GM23338 (cell line): ENCODE measurements at regions not wholly inside any gene's neighbourhood (a gene's known extent, or its start where the extent isn't known, plus 50 kb on each side); places are given as distances from the start of the nearest gene placed in this dataset.

ENCODE experiments used
- ATAC-seq: fragments of 200-7000 bp; cut with Tn5 transposase; 3 replicates; pipeline ENCODE4 v1.9.1; 2020
- DNase-seq: peaks from one replicate; pipeline ENCODE4 v3.0.0-alpha.2; 2015; ENCODE audit warnings: low spot score
- H2AFZ ChIP-seq: fragments of 200-600 bp; sonication (generic); 2 replicates; pipeline ENCODE4 v1.8.0; 2016; ENCODE audit warnings: antibody characterized with exemption, mild to moderate bottlenecking, moderate library complexity
- H3F3A ChIP-seq: fragments of 200-600 bp; sonication (generic); replicated peaks from 2 replicates; pipeline ENCODE4 v1.8.0; 2017; ENCODE audit warnings: antibody characterized with exemption, mixed run types, low read depth
- H3K27ac ChIP-seq: fragments of 200-600 bp; sonication (generic); 2 replicates; pipeline ENCODE4 v1.6.1; 2016; ENCODE audit warnings: low read depth
- H3K27me3 ChIP-seq: fragments of 200-600 bp; sonication (generic); 2 replicates; pipeline ENCODE4 v1.8.0; 2016; ENCODE audit warnings: mild to moderate bottlenecking, mixed run types, moderate library complexity; ENCODE audit not compliant: insufficient read depth
- H3K36me3 ChIP-seq: fragments of 200-600 bp; sonication (generic); 2 replicates; pipeline ENCODE4 v1.8.0; 2016; ENCODE audit warnings: mild to moderate bottlenecking; ENCODE audit not compliant: insufficient read depth
- H3K4me1 ChIP-seq: fragments of 200-600 bp; sonication (generic); 2 replicates; pipeline ENCODE4 v1.8.0; 2016; ENCODE audit warnings: mild to moderate bottlenecking, moderate library complexity; ENCODE audit not compliant: insufficient read depth
- H3K4me2 ChIP-seq: fragments of 200-600 bp; sonication (generic); 2 replicates; pipeline ENCODE4 v1.7.1; 2017; ENCODE audit warnings: mixed run types
- H3K4me3 ChIP-seq: fragments of 200-600 bp; sonication (generic); 2 replicates; pipeline ENCODE4 v1.6.1; 2016; ENCODE audit warnings: mixed run types
- H3K79me2 ChIP-seq: fragments of 200-600 bp; sonication (generic); replicated peaks from 2 replicates; pipeline ENCODE4 v1.8.0; 2017; ENCODE audit warnings: mild to moderate bottlenecking; ENCODE audit not compliant: insufficient read depth
- H3K9me2 ChIP-seq: fragments of 200-600 bp; sonication (generic); 2 replicates; pipeline ENCODE4 v1.8.0; 2017; ENCODE audit not compliant: insufficient read depth
- H4K20me1 ChIP-seq: fragments of 200-600 bp; sonication (generic); replicated peaks from 2 replicates; pipeline ENCODE4 v1.8.0; 2017; ENCODE audit warnings: mild to moderate bottlenecking; ENCODE audit not compliant: insufficient read depth
- H3K27ac Mint-ChIP-seq: 2 replicates; pipeline ENCODE4 v1.8.0; 2020; ENCODE audit warnings: inconsistent platforms, mild to moderate bottlenecking, moderate library complexity, mixed read lengths
- H3K27me3 Mint-ChIP-seq: 3 replicates; pipeline ENCODE4 v1.8.0; 2022; ENCODE audit warnings: low read depth, mild to moderate bottlenecking, moderate library complexity, mixed read lengths, inconsistent platforms; ENCODE audit not compliant: insufficient read depth, poor library complexity
- H3K36me3 Mint-ChIP-seq: 3 replicates; pipeline ENCODE4 v1.8.0; 2021; ENCODE audit warnings: low read depth, mild to moderate bottlenecking, inconsistent platforms, moderate library complexity, mixed read lengths
- H3K4me1 Mint-ChIP-seq: 3 replicates; pipeline ENCODE4 v1.8.0; 2020; ENCODE audit warnings: mild to moderate bottlenecking, inconsistent platforms, mixed read lengths
- H3K4me3 Mint-ChIP-seq: 3 replicates; pipeline ENCODE4 v1.8.0; 2021; ENCODE audit warnings: moderate library complexity, mild to moderate bottlenecking, inconsistent platforms, mixed read lengths
- H3K9me3 Mint-ChIP-seq: 3 replicates; pipeline ENCODE4 v1.8.0; 2020; ENCODE audit warnings: moderate library complexity, mild to moderate bottlenecking, inconsistent platforms, mixed read lengths
- CREB1 ChIP-seq: fragments of 250-450 bp; sonication (Bioruptor Pico); IDR thresholded peaks from 2 replicates; pipeline ENCODE4 v1.5.0; 2020; ENCODE audit warnings: low read depth, mild to moderate bottlenecking, moderate library complexity
- EZH2 ChIP-seq: fragments of 200-600 bp; sonication (generic); IDR thresholded peaks from one replicate; pipeline ENCODE4 v1.8.0; 2017; ENCODE audit warnings: antibody characterized with exemption, mild to moderate bottlenecking, low read depth; ENCODE audit not compliant: unreplicated experiment
- EZH2phosphoT487 ChIP-seq: fragments of 200-600 bp; sonication (generic); IDR thresholded peaks from one replicate; pipeline ENCODE4 v1.8.1; 2018; ENCODE audit warnings: antibody characterized with exemption; ENCODE audit not compliant: unreplicated experiment
- JUNB ChIP-seq: IDR thresholded peaks from one replicate; pipeline ENCODE4 v1.6.1; 2016; ENCODE audit warnings: antibody characterized with exemption; ENCODE audit not compliant: unreplicated experiment
- NANOG ChIP-seq: IDR thresholded peaks from 2 replicates; pipeline ENCODE4 v1.6.1; 2016; ENCODE audit warnings: antibody characterized with exemption, borderline replicate concordance
- POLR2AphosphoS5 ChIP-seq: IDR thresholded peaks from 2 replicates; pipeline ENCODE4 v1.6.1; 2016; ENCODE audit warnings: antibody characterized with exemption, low read depth
- STAT1 ChIP-seq: IDR thresholded peaks from one replicate; pipeline ENCODE4 v1.6.1; 2016; ENCODE audit warnings: antibody characterized with exemption; ENCODE audit not compliant: unreplicated experiment
- ZNF114 ChIP-seq: fragments of 250-450 bp; sonication (Bioruptor Pico); IDR thresholded peaks from 2 replicates; pipeline ENCODE4 v1.5.0; 2020; ENCODE audit warnings: mild to moderate bottlenecking, moderate library complexity
- ZNF331 ChIP-seq: fragments of 250-450 bp; sonication (Bioruptor Pico); IDR thresholded peaks from 2 replicates; pipeline ENCODE4 v1.5.0; 2020; ENCODE audit warnings: low read depth, mild to moderate bottlenecking, moderate library complexity
- TF ChIP-seq, protein P1 (sequence below), 2 experiments: fragments of 200-600 bp in 1 of 2; sonication (generic) in 1 of 2; conservative IDR thresholded peaks; 2 replicates each; pipeline versions ENCODE4 v1.5.1 to v1.6.1; 2016 to 2017; ENCODE audit warnings: antibody characterized with exemption in 2 of 2, low read depth in 2 of 2, mild to moderate bottlenecking in 2 of 2, moderate library complexity in 1 of 2
- TF ChIP-seq, protein P2 (sequence below): IDR thresholded peaks from one replicate; pipeline ENCODE4 v1.6.1; 2018; ENCODE audit warnings: antibody characterized with exemption; ENCODE audit not compliant: unreplicated experiment
- TF ChIP-seq, protein P3 (sequence below): IDR thresholded peaks from 2 replicates; pipeline ENCODE4 v1.6.1; 2016; ENCODE audit warnings: antibody characterized with exemption

DNA sequence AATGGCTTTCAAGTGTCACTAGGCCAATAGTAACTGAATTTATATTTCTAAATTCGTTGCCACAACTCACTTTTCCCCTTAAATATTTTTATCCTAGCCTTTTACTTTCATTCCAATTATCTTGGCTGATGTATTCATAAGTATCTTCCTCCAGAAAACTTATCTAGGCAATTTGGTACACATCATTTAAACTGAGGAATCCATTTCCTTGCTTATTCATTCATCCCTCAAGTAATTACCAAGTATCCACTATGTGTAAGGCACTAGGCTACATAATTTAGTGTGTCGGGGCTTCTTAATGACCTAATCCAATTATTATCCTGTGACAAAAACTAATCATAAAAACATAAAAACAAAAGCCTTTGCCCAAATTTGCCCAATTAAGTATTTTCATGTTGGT lies 258.3 kb upstream of the TCF21 start:
- Mint-ChIP-seq H3K9me3 (no peaks in the 10 kb centered on the region), H3K36me3 (no peaks in the 10 kb centered on the region), H3K4me3 (no peak overlapping the region), H3K4me1 (no peaks in the 10 kb centered on the region), H3K27ac (no peak overlapping the region), H3K27me3 (no peaks in the 10 kb centered on the region)
- Histone ChIP-seq H3K4me2 (no peak overlapping the region), H3K4me1 (no peaks in the 10 kb centered on the region), H3F3A (no peaks in the 10 kb centered on the region), H3K79me2 (no peaks in the 10 kb centered on the region), H3K27me3 (no peaks in the 10 kb centered on the region), H4K20me1 (no peaks in the 10 kb centered on the region), H3K36me3 (no peaks in the 10 kb centered on the region), H3K9me2 (peaks cover 2% of the 10 kb centered on the region; the same call in 1 of the 2 replicates), H2AFZ (no peak overlapping the region), H3K27ac (no peak overlapping the region), H3K4me3 (no peak overlapping the region)
- no peak for ATAC-seq
- DNase-seq: no peak
- no peak for TF ChIP-seq ZNF114

DNA sequence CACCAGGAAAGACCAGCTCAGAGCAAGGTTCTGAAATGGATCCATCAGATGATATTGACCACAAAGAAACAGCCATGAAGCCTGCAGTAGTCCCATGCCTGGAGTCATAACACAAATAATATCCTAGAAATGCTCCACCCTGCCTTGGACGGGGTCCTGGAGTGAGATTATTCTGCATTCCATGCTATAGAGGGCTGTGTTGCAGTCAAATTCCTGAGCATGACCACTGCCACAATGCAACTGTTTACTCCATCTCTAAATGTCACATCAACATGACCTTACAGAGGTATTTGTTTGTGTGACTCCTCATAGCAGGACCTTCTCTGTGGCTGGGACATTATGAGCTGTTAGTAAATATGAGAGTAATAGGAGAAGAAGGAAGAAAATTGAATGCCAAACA lies 257.5 kb upstream of the TCF21 start:
- Mint-ChIP-seq H3K27me3 (no peaks in the 10 kb centered on the region), H3K4me3 (no peak overlapping the region), H3K4me1 (no peaks in the 10 kb centered on the region), H3K9me3 (no peaks in the 10 kb centered on the region), H3K36me3 (no peaks in the 10 kb centered on the region), H3K27ac (no peak overlapping the region)
- Histone ChIP-seq H3K4me1 (no peaks in the 10 kb centered on the region), H3K4me3 (no peak overlapping the region), H3K9me2 (peaks cover 2% of the 10 kb centered on the region; the same call in 1 of the 2 replicates), H4K20me1 (no peaks in the 10 kb centered on the region), H3K27ac (no peak overlapping the region), H3K27me3 (no peaks in the 10 kb centered on the region), H3K4me2 (no peak overlapping the region), H2AFZ (no peak overlapping the region), H3K36me3 (no peaks in the 10 kb centered on the region), H3K79me2 (no peaks in the 10 kb centered on the region), H3F3A (no peaks in the 10 kb centered on the region)
- DNase-seq (no peak), ATAC-seq (no peak)
- TF ChIP-seq, protein P1, sequence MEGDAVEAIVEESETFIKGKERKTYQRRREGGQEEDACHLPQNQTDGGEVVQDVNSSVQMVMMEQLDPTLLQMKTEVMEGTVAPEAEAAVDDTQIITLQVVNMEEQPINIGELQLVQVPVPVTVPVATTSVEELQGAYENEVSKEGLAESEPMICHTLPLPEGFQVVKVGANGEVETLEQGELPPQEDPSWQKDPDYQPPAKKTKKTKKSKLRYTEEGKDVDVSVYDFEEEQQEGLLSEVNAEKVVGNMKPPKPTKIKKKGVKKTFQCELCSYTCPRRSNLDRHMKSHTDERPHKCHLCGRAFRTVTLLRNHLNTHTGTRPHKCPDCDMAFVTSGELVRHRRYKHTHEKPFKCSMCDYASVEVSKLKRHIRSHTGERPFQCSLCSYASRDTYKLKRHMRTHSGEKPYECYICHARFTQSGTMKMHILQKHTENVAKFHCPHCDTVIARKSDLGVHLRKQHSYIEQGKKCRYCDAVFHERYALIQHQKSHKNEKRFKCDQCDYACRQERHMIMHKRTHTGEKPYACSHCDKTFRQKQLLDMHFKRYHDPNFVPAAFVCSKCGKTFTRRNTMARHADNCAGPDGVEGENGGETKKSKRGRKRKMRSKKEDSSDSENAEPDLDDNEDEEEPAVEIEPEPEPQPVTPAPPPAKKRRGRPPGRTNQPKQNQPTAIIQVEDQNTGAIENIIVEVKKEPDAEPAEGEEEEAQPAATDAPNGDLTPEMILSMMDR (conservative IDR thresholded peaks at IDR 0.05; ENCODE audit: low read depth in 2 of 2): no peak
- no peak for TF ChIP-seq ZNF331 (CRISPR knock-in tag)
- TF ChIP-seq STAT1: no peak
- TF ChIP-seq JUNB: no peak
- no peak for TF ChIP-seq CREB1
- TF ChIP-seq NANOG: no peak
- no peak for TF ChIP-seq EZH2phosphoT487
- TF ChIP-seq, protein P2, sequence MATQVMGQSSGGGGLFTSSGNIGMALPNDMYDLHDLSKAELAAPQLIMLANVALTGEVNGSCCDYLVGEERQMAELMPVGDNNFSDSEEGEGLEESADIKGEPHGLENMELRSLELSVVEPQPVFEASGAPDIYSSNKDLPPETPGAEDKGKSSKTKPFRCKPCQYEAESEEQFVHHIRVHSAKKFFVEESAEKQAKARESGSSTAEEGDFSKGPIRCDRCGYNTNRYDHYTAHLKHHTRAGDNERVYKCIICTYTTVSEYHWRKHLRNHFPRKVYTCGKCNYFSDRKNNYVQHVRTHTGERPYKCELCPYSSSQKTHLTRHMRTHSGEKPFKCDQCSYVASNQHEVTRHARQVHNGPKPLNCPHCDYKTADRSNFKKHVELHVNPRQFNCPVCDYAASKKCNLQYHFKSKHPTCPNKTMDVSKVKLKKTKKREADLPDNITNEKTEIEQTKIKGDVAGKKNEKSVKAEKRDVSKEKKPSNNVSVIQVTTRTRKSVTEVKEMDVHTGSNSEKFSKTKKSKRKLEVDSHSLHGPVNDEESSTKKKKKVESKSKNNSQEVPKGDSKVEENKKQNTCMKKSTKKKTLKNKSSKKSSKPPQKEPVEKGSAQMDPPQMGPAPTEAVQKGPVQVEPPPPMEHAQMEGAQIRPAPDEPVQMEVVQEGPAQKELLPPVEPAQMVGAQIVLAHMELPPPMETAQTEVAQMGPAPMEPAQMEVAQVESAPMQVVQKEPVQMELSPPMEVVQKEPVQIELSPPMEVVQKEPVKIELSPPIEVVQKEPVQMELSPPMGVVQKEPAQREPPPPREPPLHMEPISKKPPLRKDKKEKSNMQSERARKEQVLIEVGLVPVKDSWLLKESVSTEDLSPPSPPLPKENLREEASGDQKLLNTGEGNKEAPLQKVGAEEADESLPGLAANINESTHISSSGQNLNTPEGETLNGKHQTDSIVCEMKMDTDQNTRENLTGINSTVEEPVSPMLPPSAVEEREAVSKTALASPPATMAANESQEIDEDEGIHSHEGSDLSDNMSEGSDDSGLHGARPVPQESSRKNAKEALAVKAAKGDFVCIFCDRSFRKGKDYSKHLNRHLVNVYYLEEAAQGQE: no peak
- TF ChIP-seq, protein P3, sequence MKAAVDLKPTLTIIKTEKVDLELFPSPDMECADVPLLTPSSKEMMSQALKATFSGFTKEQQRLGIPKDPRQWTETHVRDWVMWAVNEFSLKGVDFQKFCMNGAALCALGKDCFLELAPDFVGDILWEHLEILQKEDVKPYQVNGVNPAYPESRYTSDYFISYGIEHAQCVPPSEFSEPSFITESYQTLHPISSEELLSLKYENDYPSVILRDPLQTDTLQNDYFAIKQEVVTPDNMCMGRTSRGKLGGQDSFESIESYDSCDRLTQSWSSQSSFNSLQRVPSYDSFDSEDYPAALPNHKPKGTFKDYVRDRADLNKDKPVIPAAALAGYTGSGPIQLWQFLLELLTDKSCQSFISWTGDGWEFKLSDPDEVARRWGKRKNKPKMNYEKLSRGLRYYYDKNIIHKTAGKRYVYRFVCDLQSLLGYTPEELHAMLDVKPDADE: no peak
- no peak for TF ChIP-seq POLR2AphosphoS5
- no peak for TF ChIP-seq EZH2
